ENCODE measurements at regions not wholly inside any gene's neighbourhood (a gene's known extent, or its start where the extent isn't known, plus 50 kb on each side); places are given as distances from the start of the nearest gene placed in this dataset.

GRCh38 chr17:21470861-21471260, 94.7 kb downstream of the KCNJ12 start:
- TF ChIP-seq FOXP2 (optimal IDR thresholded peaks at IDR 0.05; ENCODE audit: borderline replicate concordance, extremely low read depth, extremely low read length, insufficient read depth) (no peak), REST (IDR thresholded peaks at IDR 0.05; ENCODE audit: insufficient read depth in 1 of 2, low read depth in 2 of 2, low read length in 2 of 2) (no peak), POLR2AphosphoS5 (IDR thresholded peaks at IDR 0.05; ENCODE audit: low read depth, low read length) (no peak), SIN3A (IDR thresholded peaks at IDR 0.05; ENCODE audit: borderline replicate concordance, insufficient read depth, low read length) (no peak), TAF1 (IDR thresholded peaks at IDR 0.05; ENCODE audit: borderline replicate concordance, insufficient read depth, low read length) (no peak)

- TF ChIP-seq SIN3A (IDR thresholded peaks at IDR 0.05; ENCODE audit: borderline replicate concordance, insufficient read depth, low read length) = no peak
- no peak for TF ChIP-seq TAF1 (IDR thresholded peaks at IDR 0.05; ENCODE audit: borderline replicate concordance, insufficient read depth, low read length)
- no peak for TF ChIP-seq REST (IDR thresholded peaks at IDR 0.05; ENCODE audit: insufficient read depth in 1 of 2, low read depth in 2 of 2, low read length in 2 of 2)
- no peak for TF ChIP-seq FOXP2 (optimal IDR thresholded peaks at IDR 0.05; ENCODE audit: borderline replicate concordance, extremely low read depth, extremely low read length, insufficient read depth)
- TF ChIP-seq POLR2AphosphoS5 (IDR thresholded peaks at IDR 0.05; ENCODE audit: low read depth, low read length) = no peak
These were observed 98.7 kb downstream of the KCNJ12 start for GRCh38 chr17:21474815-21475214.

- TF ChIP-seq FOXP2 (optimal IDR thresholded peaks at IDR 0.05; ENCODE audit: borderline replicate concordance, extremely low read depth, extremely low read length, insufficient read depth) (no peak), SIN3A (IDR thresholded peaks at IDR 0.05; ENCODE audit: borderline replicate concordance, insufficient read depth, low read length) (no peak), POLR2AphosphoS5 (IDR thresholded peaks at IDR 0.05; ENCODE audit: low read depth, low read length) (no peak), REST (IDR thresholded peaks at IDR 0.05; ENCODE audit: insufficient read depth in 1 of 2, low read depth in 2 of 2, low read length in 2 of 2) (no peak), TAF1 (IDR thresholded peaks at IDR 0.05; ENCODE audit: borderline replicate concordance, insufficient read depth, low read length) (no peak)
These were observed 99.4 kb downstream of the KCNJ12 start for GRCh38 chr17:21475571-21475970.

GRCh38 chr17:21476867-21477266, 100.7 kb downstream of the KCNJ12 start:
- TF ChIP-seq FOXP2 (optimal IDR thresholded peaks at IDR 0.05; ENCODE audit: borderline replicate concordance, extremely low read depth, extremely low read length, insufficient read depth) = no peak
- TF ChIP-seq REST (IDR thresholded peaks at IDR 0.05; ENCODE audit: insufficient read depth in 1 of 2, low read depth in 2 of 2, low read length in 2 of 2) = no peak
- TF ChIP-seq SIN3A (IDR thresholded peaks at IDR 0.05; ENCODE audit: borderline replicate concordance, insufficient read depth, low read length) = no peak
- TF ChIP-seq POLR2AphosphoS5 (IDR thresholded peaks at IDR 0.05; ENCODE audit: low read depth, low read length) = no peak
- no peak for TF ChIP-seq TAF1 (IDR thresholded peaks at IDR 0.05; ENCODE audit: borderline replicate concordance, insufficient read depth, low read length)
